Uterus (tissue), 2 donors: ENCODE measurements at regions not wholly inside any gene's neighbourhood (a gene's known extent, or its start where the extent isn't known, plus 50 kb on each side); places are given as distances from the start of the nearest gene placed in this dataset.

Experiments used
- CTCF ChIP-seq, 4 experiments: fragments of 200-600 bp in 2 of 4; fragments of 450-650 bp in 2 of 4; sonication (generic) in 2 of 4; IDR thresholded peaks; one replicate each; pipeline ENCODE4 v1.5.1; 2016 to 2019; ENCODE audit warnings: antibody characterized with exemption in 4 of 4, mild to moderate bottlenecking in 2 of 4, moderate library complexity in 1 of 4
- POLR2A ChIP-seq, 2 donors: fragments of 450-650 bp; IDR thresholded peaks; one replicate each; pipeline ENCODE4 v1.6.1; 2016; ENCODE audit warnings: antibody characterized with exemption in 2 of 2, mild to moderate bottlenecking in 1 of 2, moderate library complexity in 1 of 2

DNA sequence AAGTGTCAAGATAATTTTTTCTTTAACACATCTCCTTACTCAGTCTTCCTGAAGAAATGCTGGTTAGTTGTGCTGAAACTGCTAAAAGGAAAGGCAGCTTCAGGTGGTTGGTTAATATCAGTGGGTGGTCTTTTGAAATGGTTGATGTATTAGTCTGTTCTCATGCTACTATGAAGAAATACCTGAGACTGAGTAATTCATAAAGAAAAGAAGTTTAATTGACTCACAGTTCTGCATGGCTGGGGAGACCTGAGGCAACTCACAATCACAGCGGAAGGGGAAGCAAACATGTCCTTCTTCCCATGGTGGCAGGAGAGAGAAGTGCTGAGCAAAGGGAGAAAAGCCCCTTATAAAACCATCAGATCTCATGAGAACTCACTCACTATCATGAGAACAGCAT, 125.9 kb upstream of the CYRIA start:
- TF ChIP-seq POLR2A (IDR thresholded peaks at IDR 0.05): no peak
- TF ChIP-seq CTCF (IDR thresholded peaks at IDR 0.05): no peak
